ENCODE measurements at regions not wholly inside any gene's neighbourhood (a gene's known extent, or its start where the extent isn't known, plus 50 kb on each side); places are given as distances from the start of the nearest gene placed in this dataset.
"Not testable (repeated sequence)": the region's sequence is repeated elsewhere in the genome, so short reads cannot be mapped to it uniquely, and the experiment has no call there.

GRCh38 chr4:20062857-20063256 lies 188.8 kb upstream of the SLIT2 start:
- not testable (repeated sequence) for TF ChIP-seq CTCF, POLR2A, POLR2AphosphoS5 (IDR thresholded peaks at IDR 0.05)
